Cortex of kidney (tissue), 1 donor: ENCODE measurements at regions not wholly inside any gene's neighbourhood (a gene's known extent, or its start where the extent isn't known, plus 50 kb on each side); places are given as distances from the start of the nearest gene placed in this dataset.
"Not testable (repeated sequence)": the region's sequence is repeated elsewhere in the genome, so short reads cannot be mapped to it uniquely, and the experiment has no call there.

ENCODE experiments used
- DNase-seq: peaks from one replicate; lab custom pipeline; 2025; lab: John Stamatoyannopoulos, UW

DNA sequence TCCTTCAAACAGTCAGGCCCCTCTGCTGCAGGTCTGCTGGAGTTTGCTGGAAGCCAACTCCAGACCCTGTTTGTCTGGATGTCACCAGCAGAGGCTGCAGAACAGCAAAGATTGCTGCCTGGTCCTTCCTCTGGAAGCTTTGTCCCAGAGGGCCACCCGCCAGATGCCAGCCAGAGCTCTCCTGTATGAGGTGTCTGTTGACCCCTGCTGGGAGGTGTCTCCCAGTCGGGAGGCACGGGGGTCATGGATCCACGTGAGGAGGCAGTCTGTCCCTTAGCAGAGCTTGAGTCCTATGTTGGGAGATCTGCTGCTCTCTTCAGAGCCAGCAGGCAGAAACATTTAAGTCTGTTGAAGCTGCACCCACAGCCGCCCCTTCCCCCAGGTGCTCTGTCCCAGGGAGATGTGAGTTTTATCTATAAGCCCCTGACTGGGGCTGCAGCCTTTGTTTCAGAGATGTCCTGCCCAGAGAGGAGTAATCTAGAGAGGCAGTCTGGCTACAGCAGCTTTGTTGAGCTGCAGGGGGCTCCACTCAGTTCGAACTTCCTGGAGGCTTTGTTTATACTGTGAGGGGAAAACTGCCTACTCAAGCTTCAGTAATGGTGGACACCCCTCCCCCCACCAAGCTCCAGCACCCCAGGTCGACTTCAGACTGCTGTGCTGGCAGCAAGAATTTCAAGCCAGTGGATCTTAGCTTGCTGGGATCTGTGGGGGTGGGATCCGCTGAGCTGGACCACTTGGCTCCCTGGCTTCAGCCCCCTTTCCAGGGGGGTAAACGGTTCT, 72.1 kb downstream of the OGFRL1 start:
- not testable (repeated sequence) for DNase-seq

DNA sequence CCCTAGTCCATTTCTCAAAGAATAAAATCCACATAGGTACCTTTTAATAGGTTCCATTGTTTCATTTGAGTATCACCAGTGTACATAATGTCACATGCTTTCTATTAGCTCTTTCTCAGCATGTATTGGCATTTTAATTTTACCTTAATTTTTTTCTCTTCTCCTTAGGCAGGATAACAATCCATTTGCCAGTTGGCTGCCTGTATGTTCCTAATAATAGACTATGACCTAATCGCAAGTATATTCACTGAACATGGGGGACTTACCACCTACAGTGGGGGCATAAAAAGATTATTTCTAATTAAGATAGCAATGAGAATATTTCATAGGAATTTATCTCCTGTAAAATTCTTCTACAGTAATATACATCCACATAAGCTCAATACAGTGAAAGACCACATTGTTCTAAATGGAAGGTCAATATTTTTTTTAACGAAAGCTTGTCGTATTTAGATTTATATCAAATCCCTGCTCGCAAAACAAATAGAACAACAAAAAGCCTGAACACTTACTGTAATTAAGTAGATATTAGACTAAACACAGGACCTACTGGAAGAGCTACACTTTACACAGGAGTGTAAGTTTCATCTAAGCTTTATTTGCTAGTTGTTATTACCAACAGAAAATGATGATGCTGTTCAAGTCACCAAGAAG, 76.4 kb downstream of the OGFRL1 start:
- no peak for DNase-seq

DNA sequence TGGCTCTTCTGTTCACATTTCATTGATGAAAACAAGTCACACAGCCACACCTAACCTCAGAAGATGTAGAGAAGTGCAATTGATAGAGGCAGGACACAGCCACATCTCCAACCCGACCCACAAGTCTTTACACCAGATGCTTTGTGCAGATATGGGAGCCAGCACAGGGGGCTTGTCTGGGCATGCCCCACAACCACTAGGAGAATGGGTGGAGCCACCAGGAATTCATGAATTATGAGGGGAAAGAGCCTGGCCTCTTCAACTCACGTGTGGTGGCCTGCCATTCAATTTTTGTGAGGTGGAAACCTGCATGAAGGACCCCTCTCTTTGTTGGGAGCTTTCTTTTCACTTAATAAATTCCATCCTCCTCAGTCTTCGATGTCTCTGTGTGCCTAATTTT, 79.1 kb downstream of the OGFRL1 start:
- DNase-seq: no peak

DNA sequence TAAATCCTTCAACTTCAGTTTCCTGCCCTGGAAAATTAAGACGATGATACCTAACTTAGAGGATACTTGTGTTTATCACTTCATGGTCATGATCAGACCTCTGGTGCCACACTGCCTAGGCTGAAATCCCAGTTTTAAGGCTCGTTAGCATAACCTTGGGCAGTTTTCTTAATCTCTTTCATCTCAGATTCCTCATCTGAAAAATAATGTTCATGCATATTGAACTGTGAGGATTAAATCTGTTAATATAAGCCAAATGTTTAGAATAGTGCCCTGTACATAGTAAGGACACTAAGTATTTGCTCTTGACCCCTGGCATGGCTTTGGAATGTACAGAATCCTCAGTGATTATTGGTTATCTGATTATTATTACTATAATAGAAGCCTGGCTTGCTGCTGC, 79.7 kb downstream of the OGFRL1 start:
- no peak for DNase-seq

DNA sequence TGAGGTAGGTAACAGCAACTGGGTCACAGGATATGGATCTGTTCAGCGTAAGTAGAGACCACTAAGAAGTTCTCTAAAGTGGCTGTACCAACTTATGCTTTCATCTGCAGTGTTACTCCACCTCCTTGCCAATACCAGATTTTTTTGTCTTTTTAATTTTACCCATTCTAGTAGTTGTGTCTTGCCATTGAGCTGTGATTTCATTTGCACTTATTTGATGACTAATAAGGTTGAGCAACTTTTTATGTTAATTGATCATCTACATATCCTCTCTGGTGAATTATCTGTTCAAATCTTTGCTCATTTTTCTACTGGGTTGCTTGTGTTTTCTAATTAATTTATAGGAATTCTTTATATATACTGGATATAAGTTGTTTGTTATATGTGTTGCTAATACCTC, 82.9 kb downstream of the OGFRL1 start:
- DNase-seq: no peak

DNA sequence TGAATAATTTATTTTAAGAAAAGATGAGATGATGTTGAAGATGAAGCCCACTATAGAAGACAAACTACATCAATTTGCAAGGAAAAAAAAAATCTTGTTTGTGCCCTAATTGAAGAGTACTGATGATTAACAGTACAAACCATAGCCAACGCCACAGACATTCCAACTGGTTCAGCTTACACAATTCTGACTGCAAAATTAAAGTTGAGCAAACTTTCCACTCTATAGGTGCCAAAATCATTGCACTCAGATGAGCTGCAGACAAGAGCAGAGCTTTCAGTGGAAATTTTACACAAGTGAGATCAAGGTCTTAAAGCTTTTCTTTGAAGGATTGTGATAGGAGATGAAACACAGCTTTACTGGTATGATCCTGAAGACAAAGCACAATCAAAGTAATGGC, 85.3 kb downstream of the OGFRL1 start:
- DNase-seq: no peak

DNA sequence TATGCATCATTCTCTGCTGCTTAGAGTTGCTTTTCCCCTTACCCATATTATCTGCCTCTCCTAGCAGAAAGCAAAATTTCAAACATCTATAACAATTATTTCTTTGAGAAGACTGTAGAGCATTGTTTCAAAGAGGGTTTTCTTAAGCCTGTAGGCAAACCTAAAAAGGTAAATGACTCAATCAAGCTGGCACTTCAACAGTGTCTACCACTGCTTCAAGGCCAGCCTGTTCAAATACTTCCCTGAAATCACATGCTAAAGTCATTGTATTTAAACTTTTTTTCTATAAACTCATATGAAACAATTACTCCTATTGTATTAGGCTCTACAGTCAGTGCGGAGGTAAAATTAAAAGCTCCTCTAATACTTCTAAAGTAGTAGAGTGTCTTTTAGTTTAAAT, 87.1 kb downstream of the OGFRL1 start:
- DNase-seq: no peak

DNA sequence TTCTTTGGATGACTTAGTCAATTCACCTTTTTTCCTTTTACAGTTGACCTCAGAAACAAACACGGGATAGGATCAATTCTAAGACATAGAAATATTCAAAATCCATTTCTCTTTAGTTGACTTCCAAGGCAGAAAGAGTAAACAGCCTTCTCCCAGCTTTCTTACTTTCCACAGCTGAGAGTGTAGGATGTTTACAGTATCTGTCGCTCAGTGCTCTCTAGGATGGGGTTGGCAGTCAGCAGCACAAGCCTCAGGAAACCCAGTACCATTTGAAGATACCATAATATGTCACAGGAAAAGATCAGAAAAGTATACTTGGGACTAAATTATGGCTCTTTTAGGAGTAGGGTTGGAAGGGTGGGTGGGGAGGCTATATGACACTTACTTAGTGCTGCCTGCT, 88.2 kb downstream of the OGFRL1 start:
- DNase-seq: no peak

DNA sequence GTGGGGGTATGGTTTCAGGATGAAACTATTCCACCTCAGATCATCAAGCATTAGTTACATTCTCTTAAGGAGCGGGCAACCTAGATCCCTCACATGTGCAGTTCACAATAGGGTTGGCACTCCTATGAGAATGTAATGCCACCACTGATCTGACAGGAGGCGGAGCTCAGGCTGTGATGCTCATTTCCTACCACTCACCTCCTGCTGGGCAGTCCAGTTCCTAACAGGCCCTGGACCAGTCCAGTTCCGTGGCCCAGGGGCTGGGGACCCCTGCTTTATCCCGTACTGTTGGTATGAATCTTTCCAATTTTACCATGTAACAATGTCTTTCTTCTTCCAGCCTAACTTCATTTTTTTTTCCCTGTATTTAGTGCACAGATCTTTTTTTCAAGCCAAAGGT, 94.9 kb downstream of the OGFRL1 start:
- DNase-seq: no peak

DNA sequence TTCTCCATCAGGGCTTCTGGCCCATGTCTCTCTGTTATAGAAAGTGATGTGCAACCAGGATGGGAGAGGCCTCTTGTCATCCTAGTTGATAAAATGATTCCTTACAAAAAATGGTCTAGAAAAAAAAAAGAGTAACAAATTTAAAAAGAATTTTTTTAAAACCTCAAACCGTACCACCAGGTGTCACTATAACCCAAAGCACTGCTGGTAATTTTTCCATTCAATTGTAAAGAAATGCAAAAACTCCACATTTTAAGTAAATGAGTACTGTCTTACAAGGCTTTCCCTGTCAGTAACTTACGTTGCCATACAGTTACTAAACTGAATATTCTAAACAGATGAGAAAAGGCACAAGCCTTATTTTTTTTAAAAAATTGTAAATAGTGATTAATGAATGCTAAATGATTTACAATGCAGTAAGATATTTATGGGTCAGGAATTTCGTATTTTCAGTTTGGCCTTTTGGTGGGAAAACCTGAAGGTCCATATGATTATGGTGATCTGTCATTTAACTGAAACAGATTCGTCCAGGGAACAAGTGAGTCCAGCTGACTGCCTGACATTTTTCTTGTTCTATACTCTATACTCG, 95.4 kb downstream of the OGFRL1 start:
- no peak for DNase-seq

DNA sequence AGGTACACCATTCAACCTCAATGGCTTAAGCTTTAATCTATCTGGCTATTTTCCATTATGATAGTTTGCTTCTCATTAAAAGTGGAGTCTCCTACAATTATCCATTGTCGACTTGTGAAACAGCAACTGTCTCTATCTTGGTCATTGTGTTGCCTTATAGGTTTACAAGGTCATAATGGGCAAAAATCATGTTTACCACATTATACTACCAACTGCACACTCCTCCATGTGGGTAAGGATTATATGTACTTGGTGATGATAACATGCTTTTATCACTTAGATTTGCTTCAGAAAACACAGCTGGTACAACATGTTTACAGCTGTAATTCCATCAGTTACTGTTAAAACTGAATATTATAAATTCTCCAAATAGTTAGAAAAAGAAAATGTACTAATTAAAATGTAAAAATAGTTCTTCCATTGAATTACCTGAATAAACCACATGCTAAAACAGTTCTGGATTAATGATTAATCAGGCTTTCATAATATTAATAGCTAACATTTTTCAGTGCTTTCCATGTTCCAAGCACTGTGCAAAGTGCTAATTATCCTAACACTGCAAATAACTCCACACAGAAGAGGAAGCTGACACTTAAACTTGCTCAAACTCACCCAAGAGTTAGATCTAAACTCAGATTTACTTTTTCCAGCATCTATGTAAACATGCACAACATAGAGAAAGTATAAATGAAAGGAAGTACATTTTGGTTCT, 96.7 kb downstream of the OGFRL1 start:
- no peak for DNase-seq

DNA sequence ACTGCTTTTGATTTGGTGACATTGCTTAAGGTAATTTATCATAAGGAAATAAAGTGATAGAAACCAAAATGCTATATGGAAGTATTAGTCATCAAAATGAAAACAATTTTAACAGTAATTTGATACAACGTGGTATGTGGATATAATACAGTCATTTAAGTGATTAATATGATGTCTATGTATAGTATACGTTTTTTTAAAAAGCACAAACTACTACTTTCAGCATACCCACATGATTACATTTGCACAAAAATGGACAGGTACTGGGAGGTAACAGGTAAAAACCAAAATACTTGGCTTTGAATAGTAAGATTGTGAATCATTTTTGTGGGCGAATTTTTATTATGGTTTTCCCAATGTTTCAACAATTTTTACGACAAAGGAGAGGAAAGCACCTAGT, 97.6 kb downstream of the OGFRL1 start:
- DNase-seq: no peak

DNA sequence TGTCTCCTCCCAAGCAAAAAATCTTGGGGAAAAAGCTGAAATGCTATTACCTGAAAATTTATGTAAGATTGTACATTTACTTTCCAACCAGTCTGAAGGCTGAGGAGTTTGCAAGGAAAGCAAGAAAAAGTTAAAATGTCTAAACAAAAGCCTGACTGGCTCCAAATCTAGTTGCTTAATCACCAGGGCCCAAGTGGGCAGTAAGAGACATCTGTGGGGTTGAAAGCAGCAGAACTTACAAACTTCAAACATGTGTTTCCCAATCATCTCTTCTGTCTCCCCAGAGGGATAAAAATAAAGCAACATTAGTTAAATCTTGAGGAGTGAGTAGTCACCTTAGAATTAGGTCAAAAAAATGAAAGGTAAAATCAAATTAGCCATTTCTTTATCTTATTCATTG, 98.6 kb downstream of the OGFRL1 start:
- no peak for DNase-seq

DNA sequence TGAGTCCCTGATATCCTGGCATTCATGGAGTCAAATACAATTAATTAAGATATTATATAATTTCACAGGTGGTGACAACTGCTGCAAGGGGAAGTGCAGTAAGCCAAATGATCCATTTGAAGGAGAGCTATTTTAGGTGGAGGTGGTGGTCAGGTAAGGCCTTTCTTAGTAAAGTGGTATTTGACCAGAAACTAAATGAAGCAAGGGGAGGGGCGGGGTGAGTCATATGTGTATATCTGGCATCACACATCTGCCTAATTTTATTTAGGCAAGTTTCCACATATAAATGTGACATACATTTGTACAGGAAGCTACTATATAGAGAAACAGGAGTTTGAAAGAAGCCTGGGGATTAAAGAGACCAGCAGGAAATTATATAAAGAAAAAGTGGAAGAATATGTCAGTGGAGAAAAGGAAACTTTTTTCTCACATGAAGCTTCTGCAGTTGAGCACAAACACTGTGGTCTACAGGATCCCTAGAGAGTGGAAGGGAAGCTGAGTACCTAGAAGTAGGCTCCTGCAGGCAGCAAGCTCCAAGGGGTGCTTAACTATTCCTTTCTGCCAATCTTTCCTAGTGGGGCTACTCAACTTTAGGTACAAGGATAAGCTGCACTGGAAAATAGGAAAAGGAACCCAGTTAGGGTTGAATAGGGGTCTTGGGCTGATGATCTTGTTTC, 99.6 kb downstream of the OGFRL1 start:
- DNase-seq: no peak

DNA sequence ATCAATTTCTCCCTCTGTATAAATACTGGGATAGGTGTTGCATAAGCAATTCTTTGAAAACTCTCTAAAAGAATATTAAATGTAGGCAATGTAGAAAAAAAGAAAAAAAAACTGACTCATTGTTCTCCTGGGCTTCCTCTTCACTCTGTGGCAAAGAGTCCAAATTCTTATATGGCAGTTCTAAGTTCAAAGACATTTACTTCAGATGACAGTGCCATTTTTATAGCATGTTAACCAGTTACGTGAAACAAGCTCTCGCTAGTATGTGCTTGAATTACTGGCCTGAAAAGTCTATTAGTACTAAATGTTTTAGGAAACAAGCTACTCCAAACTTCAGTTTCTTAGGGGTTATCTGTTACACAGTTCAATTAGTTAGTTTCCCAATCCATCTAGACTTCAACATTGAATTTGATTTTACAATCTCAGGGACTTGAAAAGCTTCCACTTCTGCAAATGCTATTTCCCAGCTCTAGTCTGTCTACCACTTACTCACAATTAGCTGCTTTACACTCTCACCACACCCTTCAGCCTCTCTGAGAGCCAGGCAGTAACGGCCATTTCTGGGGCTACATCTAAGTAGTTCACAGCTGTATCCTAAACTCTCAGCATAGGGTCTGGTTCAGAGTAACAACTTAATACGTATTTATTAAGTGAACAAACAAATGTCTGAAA, 100.4 kb downstream of the OGFRL1 start:
- no peak for DNase-seq

DNA sequence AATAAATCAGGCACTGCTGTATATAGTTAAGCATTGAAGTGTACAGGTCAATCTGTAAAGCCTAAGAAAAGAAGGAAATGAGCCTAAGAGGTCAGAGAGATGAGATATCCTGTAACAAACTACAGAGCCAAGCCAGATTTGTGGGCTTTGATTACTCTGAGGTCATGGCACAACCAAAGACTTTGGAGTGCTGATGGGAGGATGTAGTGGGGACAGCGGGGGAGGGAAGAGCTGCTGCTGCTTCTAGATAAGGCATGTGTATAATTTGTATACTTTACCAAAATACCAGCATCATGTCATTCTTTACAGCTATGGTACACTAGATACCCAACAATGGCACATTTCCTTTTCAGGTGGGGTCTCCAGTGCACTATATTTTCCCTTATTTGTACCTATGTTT, 102.5 kb downstream of the OGFRL1 start:
- no peak for DNase-seq

DNA sequence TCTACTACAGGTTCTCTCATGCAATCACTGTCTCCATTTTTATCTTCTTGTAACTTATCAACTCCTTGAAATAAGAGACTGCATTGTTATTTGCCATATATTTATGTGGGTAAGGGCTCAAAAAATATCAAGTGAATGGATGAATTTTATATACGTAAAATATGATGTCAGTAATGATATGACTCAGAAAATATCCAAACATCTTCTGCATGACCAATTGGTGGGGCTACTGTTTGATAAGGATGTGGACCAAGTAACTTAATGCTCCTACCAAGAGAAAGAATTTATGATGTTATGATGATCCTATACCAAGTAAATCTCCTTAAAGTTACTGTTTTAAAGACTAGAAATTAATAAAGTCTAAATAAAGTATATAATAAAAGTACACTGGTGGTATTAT, 103.7 kb downstream of the OGFRL1 start:
- DNase-seq: no peak

DNA sequence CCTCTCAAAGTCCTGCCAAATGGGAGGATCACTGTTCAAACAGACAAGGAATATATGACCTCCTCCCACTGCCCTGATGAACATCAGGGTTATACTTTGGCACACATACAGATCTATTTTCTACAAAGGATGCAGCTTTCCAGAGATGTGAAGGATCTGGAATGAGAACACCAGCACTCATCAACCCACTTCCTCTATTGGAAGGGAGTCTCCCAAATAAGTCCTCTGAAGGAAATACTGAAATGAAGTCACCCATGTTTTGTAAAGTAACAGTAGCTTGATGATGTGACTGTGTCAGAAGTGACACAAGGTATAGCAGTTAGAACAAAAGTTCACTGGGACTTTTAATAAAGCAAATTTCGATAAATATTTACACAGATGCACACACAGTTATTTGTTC, 104.9 kb downstream of the OGFRL1 start:
- DNase-seq: no peak

DNA sequence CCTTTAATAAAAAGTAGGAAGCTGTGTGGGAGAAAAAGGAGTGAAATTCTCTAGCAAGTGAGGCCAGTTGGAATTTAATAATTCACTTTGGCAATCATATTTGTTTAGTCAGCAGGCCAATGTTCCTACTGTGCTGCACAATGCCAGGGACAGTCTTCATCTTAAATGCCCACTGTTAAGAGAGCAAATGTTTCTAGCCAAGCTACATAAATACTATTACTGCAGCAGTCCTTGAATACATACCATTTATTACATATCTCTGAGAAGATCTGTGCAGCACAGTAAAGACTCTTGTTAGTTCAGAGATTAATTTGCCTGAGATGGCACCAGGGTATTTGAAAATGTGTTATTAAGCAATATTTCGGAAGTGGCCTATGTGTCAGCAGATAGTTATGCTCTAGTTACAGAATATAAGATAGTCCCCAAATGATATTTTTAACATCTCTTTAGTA, 105.4 kb downstream of the OGFRL1 start:
- DNase-seq: no peak

DNA sequence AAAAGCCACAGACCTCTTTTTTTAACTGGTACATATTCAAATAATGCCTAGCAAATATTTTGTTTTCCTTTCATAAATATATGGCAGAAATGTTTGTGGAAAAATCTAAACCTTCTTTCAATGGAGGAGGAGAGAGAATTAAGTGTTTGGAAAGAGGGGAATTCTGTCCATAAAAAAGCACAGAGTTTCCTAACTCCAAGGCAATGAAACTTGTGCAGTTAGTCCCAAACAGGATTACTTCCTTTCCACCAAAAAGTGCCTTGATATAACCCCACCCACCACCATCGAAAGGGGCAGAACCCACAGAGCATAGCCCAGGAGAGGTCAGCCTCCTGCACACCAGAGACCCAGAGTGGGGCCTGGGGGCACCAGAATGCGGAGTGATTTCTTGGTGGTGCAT, 106.3 kb downstream of the OGFRL1 start:
- no peak for DNase-seq

DNA sequence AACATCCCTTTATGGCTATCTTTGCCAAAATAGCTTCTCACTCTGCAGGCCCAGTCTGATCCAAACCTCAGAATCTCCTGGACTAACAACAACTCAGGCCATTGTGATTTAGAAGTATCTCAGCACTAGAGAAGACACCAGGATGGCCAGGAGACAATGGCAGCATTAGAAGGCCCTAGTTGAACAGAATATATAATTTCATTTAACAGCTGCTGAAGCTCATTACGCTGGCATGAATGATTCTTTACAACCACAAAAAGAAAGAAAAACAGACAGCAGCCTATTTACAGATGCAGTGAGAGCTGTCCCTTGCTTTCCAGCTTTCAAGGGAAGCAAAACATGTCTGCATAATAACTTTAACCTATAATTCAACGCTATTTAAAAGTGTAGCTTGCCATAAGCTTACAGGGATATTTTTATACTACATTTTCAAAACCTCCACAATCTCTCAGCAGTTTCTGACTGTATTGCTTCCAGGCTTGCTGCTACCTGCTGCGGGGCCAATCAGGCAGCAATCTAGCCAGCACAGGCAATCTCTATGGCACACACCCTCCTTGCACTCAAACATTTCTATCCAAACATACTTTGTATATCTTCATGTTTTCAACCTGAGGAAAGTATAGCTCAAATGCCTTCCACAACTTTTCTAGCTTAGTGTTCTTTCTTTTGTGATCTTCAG, 107.3 kb downstream of the OGFRL1 start:
- no peak for DNase-seq
